ENCODE measurements at regions not wholly inside any gene's neighbourhood (a gene's known extent, or its start where the extent isn't known, plus 50 kb on each side); places are given as distances from the start of the nearest gene placed in this dataset.
A peak's percentile ranks its signal among the peaks of the same experiment; 100 is the strongest.

GRCh38 chr1:115432061-115432460, 94.0 kb upstream of the NGF start:
- TF ChIP-seq CTCF (IDR thresholded peaks at IDR 0.05; ENCODE audit: control insufficient read depth, extremely low read depth, insufficient read depth) = no peak
- DNase-seq (ENCODE audit: low read depth) = no peak
- no peak overlapping the region for H3K4me3 ChIP-seq (ENCODE audit: low read depth, low read length)

DNA sequence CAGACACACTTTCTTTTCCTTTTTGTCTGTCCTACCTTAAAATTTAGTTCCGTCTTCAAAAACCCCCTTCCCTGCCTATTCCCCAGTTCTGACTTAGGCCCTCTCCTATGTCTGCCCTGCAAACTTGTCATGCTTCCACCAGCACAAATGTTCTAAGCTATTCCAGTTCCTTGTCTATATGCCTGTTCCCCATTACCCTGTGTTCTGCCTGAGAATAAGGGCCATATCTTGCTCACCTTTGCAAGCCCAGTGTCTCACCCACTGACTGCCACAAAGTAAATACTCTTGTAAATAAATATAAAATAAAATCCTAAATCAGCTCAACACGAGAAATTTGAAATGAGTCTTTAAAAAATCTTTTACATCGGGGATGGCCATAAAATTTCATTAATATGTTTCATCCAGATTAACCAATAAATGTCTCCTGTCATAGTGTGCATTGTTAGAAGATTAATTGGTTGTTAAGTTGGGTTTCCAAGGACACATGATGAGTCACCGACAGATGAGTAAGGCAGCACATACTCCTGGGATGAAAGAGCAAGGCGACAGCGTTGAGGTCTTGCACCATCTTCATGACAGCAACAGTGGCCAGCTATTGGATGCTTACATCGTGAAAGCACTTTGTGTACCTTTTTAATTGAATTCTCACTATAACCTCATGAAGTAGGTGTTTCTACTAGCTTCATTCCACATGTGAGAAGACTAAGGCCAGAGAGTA, 92.6 kb upstream of the NGF start:
- TF ChIP-seq CTCF (IDR thresholded peaks at IDR 0.05; ENCODE audit: control insufficient read depth, extremely low read depth, insufficient read depth) = no peak

DNA sequence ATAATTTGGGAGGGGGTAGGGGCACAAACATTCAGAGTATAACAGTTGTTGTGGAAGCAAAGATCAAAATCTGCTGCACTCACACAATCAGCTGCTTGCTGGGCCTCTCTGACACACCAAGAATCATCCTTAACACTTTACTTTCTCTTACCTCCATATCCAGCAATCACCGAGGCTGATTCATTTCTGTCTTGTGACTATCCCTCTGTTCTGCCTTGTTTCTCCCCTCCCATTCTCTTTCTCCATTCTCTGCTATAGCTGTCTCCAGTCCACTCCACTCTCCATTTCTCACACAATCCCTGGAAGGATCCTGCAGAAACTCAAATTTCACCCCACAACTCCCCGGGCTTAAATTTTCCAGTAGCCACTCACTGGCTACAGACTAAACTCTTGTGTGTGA, 91.8 kb upstream of the NGF start:
- TF ChIP-seq CTCF (IDR thresholded peaks at IDR 0.05; ENCODE audit: control insufficient read depth, extremely low read depth, insufficient read depth) = no peak
- H3K4me3 ChIP-seq (ENCODE audit: low read depth, low read length) = no peak overlapping the region
- DNase-seq (ENCODE audit: low read depth) = no peak

More for the DNA sequence above, 92.6 kb upstream of the NGF start:
- no peak overlapping the region for H3K4me3 ChIP-seq (ENCODE audit: low read depth, low read length)
- peak; percentile 17 for DNase-seq (ENCODE audit: low read depth)

DNA sequence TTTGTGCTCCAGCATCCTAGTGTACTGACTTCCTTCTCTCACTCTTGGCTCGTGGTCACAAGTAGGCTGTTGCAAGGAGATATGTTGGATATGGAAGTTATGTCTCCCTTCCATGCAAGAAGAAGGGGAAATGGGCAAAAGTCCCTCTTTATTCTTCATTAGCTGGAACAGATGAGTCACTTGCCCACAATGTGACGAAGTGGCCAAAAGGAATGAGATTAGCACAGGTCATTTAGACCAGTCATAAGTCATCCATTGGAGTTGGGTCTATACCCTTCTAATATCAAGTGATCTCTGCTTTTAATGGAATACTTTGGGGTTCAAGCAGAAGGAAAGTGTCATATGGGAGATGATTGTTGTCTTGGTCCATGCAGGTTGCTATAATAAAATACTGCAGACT, 91.2 kb upstream of the NGF start:
- no peak for TF ChIP-seq CTCF (IDR thresholded peaks at IDR 0.05; ENCODE audit: control insufficient read depth, extremely low read depth, insufficient read depth)
- DNase-seq (ENCODE audit: low read depth) = no peak

DNA sequence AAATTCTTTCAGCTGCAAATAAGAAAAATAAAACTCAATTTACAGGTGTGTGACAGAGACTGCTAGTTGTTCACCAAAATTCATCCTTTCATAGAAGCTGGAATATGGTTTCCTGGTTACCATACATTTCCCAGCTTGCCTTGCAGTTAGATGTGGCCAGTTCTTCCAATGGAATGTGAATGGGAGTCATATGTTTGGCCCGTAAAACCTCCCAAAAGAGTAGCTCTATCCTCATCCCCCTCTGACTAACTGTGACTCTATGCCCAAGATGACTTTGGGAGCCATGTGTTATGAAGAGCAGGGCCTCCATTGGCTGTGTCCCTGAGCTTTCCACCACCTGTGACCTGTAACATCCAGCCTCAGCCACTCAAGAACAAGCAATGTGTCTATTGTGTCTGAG, 90.6 kb upstream of the NGF start:
- H3K4me3 ChIP-seq (ENCODE audit: low read depth, low read length) = no peak overlapping the region
- no peak for TF ChIP-seq CTCF (IDR thresholded peaks at IDR 0.05; ENCODE audit: control insufficient read depth, extremely low read depth, insufficient read depth)
- no peak for DNase-seq (ENCODE audit: low read depth)

More for the DNA sequence above, 91.2 kb upstream of the NGF start:
- H3K4me3 ChIP-seq (ENCODE audit: low read depth, low read length) = no peak overlapping the region

GRCh38 chr1:115428256-115428655, 90.2 kb upstream of the NGF start:
- TF ChIP-seq CTCF (IDR thresholded peaks at IDR 0.05; ENCODE audit: control insufficient read depth, extremely low read depth, insufficient read depth) = no peak
- no peak overlapping the region for H3K4me3 ChIP-seq (ENCODE audit: low read depth, low read length)
- no peak for DNase-seq (ENCODE audit: low read depth)

DNA sequence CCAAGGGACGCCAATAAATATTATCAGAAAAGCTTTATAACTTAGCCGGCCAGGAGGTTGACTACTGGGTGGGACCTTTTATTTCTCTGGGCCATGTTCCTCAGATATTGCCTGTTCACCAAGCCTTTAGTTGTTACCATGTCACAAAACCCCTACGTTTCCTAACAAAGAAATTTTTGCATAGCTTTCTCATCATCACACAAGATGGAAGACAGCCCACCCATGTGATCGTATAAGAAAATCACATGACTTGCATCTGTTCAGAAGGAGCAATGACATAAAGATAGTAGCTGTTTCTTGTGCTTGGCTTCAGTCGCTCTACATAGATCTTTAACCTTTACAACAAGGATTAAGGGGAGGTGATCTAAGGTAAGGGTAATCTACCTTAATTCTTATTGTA, 88.9 kb upstream of the NGF start:
- no peak overlapping the region for H3K4me3 ChIP-seq (ENCODE audit: low read depth, low read length)
- TF ChIP-seq CTCF (IDR thresholded peaks at IDR 0.05; ENCODE audit: control insufficient read depth, extremely low read depth, insufficient read depth) = no peak
- DNase-seq (ENCODE audit: low read depth) = no peak
